Activated T-cell treated with anti-CD3 and anti-CD28 coated beads, Interleukin-2, amount 50 U/mL, for 1 hour (primary cell): ENCODE measurements at regions not wholly inside any gene's neighbourhood (a gene's known extent, or its start where the extent isn't known, plus 50 kb on each side); places are given as distances from the start of the nearest gene placed in this dataset.

Experiments
- DNase-seq: peaks from one replicate; pipeline ENCODE4 v3.0.0-alpha.2; 2020

- no peak for DNase-seq
Observed at GRCh38 chr17:77366206-77366557, 225.4 kb downstream of the SEC14L1 start.

- DNase-seq = no peak
Observed at GRCh38 chr17:77366558-77367245, 225.9 kb downstream of the SEC14L1 start.

DNA sequence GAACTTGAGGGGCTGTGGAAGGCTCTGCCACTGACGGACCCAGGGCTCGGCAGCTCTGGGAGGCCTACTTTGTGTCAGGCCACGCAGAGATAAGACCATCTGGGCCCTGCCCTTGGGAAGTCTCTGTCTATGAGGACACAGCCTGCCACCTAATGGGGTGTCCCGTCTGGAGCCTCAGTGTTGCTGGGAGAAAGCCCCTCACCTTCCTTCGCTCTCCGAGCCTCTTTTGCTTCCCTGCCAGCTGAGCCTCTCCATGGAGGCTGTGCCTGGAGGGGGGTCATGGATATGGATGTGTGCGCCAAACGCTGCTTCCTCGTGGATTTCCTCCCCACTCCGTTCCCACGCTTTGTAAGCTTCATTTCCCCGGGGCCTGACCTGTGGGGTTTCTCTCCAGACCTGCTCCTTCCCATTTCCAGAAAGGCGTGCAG lies 228.8 kb downstream of the SEC14L1 start:
- DNase-seq = no peak

DNA sequence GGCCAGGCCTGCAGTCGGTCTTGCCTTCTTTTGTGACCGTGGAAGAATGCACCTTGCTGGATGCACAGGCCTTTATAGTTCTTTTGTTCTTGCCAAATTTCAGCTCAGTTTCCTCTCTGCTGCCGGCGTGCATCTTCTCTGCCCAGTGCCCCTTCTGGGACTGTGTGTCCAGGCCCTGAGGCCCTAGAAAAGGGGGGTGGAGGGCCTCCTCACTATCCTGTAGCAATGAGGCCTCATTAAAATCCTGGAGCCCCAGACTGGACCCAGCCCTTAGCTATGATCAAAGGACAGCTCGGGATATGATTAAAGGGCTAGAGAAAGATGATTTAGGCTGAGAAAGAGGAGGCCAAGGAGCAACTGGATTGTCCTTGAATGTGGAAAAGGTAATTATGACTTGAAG lies 229.8 kb downstream of the SEC14L1 start:
- DNase-seq = no peak

DNA sequence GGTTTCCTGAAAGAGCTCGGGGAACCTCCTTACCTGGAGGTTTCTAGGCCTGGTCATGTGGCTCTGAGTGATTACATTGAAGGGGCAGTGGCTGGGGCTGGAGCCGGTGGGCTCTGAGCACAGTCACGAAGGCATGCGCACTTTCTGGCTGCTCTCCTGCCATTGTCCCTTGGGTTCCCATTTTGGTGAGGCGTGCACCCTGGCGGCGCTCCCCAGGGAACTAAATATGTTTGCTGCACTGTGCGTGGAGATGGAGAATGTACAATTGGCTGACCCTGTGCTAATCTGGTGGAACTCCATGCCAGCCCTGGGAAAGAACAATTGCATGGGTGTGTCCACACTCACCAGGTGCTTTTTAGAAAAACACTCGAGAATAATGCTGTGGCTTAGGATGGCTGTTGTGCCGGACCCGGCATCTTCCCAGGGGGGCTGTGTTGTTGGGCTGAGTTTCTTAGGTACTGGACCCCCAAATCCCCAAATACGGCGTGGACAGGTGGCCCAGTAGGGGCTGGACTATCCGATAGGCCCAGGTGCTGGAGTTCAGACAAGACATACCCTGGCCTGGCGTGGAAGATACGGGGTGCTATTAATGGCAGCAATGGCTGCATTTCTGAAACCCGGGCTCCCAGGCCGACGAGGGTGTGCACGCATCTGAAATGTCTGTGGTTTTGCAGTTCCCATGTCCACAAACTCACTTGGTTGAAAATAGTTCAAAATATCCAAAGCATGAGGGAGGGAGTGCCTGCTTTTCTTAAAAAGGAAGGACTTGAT lies 230.5 kb downstream of the SEC14L1 start:
- no peak for DNase-seq

GRCh38 chr17:77371888-77372443 lies 231.2 kb downstream of the SEC14L1 start:
- no peak for DNase-seq

GRCh38 chr17:77372444-77373298 lies 231.9 kb downstream of the SEC14L1 start:
- peak; percentile 69 for DNase-seq

DNA sequence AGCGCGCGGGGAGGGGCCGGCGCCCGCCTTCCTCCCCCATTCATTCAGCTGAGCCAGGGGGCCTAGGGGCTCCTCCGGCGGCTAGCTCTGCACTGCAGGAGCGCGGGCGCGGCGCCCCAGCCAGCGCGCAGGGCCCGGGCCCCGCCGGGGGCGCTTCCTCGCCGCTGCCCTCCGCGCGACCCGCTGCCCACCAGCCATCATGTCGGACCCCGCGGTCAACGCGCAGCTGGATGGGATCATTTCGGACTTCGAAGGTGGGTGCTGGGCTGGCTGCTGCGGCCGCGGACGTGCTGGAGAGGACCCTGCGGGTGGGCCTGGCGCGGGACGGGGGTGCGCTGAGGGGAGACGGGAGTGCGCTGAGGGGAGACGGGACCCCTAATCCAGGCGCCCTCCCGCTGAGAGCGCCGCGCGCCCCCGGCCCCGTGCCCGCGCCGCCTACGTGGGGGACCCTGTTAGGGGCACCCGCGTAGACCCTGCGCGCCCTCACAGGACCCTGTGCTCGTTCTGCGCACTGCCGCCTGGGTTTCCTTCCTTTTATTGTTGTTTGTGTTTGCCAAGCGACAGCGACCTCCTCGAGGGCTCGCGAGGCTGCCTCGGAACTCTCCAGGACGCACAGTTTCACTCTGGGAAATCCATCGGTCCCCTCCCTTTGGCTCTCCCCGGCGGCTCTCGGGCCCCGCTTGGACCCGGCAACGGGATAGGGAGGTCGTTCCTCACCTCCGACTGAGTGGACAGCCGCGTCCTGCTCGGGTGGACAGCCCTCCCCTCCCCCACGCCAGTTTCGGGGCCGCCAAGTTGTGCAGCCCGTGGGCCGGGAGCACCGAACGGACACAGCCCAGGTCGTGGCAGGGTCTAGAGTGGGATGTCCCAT lies 232.8 kb downstream of the SEC14L1 start:
- peak; percentile 58 for DNase-seq

- peak; percentile 76 for DNase-seq
Observed at GRCh38 chr17:77374170-77374936, 233.6 kb downstream of the SEC14L1 start.

DNA sequence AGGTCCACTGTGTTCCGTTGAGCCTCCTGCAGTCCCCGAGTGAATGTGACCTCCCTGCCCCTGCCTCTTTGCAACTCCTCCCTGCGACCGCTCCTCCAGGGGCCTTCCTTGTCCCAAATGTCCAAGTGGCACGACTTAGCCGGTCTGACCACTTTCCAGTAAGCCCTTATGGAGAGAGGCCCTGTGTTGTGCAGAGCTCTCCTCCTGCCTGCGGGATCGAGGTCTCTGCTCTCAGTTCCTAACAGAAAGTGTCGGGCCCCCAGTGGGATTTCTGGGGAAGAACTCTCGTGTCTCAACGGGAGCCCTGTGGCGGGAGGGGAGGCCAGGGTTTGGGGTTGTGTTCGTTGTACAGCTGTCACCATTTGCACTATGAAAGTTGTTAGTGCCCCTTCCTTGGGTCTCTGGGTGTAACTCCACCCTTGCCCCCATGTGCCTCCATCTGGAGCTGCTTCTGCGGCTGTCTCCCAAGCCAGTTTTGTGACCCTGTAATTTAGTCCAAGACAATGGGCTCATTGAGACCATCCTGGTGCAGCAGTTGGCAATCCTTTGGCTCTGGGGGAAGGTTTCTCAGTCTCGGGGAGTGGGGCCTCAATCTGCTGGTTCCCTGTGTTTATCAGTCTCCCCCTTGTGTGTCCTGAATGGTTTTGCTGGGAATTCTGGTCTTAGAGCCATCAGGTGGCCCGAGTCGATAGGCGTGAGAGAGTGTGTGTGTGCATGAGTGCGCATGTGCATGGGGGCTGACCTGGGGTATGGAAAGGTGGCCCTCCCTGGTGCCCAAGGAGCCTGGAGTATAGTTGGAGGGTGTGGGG lies 234.5 kb downstream of the SEC14L1 start:
- no peak for DNase-seq

GRCh38 chr17:77375917-77376651 lies 235.3 kb downstream of the SEC14L1 start:
- DNase-seq = peak; percentile 63

- no peak for DNase-seq
Observed at GRCh38 chr17:77376795-77377709, 236.3 kb downstream of the SEC14L1 start.

DNA sequence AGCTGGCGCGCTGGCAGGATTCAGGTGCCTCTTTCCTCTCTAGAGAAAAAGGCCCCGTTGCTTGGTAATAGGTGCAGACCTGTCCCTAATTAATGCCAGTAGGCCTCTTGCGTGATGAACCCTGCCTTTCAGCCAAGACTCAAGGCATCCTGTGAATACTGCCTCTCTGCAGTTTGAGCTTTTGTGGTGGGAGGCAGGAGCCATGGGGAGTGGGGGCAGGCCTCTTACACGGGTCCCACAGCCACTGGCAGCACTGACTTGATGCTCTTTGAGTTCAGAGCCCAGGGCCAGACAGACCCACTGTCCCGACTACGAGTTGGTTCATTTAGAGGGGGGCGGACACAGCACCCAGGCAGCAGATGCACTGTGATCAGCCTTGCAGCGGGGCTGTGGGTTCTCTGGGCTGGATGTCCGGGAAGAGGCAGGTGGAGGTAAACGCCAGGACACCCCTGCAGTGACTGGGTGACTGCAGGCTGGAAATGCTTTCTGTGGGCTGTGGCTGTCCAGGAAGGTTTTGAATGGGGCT lies 237.0 kb downstream of the SEC14L1 start:
- DNase-seq = no peak

GRCh38 chr17:77378318-77379064 lies 237.7 kb downstream of the SEC14L1 start:
- DNase-seq = no peak

- DNase-seq = no peak
Observed at GRCh38 chr17:77379065-77379428, 238.3 kb downstream of the SEC14L1 start.

- no peak for DNase-seq
Observed at GRCh38 chr17:77379832-77380231, 239.1 kb downstream of the SEC14L1 start.

DNA sequence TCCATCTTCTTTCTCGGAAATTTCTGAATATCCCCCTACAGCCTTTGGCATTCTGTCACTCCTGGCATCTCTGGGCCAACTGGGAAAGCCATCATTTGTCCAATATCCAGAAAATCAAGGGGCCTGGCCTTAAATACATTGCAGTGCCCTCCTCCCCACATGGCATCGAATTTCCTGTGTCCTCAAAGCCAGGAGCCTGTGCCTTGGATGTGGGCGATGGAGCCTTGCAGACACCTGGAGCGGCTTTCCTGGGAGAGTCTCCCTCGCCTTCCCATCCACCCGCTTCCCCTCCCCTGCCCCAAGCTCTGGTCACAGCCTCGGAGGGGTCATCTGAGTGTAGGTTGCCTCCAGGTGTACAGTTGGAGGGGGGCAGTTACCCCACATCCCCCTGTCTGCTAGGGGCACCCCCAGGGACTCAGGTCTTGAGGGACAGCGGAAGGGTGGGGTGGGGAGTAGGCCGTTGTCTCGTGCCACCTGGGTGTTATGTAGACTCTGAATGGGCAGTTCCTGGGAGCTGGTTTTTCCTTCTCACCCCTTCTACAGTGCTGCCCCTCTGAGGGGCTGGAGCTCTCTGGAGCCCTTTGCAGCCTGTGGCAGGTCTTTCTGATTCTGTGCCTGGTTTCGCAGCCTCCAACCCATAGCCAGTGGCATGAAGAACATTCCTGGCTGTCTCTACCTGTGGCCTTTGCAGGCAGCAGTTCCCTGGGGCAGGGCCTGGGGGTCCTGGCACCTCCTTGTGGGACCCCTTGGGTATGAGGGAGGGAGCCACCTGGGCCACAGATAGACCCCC lies 239.8 kb downstream of the SEC14L1 start:
- no peak for DNase-seq
